G401.6 (cell line): ENCODE measurements at regions not wholly inside any gene's neighbourhood (a gene's known extent, or its start where the extent isn't known, plus 50 kb on each side); places are given as distances from the start of the nearest gene placed in this dataset.

ENCODE experiments used
- FAIRE-seq: peaks from 2 replicates; lab custom pipeline; 2012; peaks lifted over from hg19 to GRCh38; lab: Jason Lieb, UNC

DNA sequence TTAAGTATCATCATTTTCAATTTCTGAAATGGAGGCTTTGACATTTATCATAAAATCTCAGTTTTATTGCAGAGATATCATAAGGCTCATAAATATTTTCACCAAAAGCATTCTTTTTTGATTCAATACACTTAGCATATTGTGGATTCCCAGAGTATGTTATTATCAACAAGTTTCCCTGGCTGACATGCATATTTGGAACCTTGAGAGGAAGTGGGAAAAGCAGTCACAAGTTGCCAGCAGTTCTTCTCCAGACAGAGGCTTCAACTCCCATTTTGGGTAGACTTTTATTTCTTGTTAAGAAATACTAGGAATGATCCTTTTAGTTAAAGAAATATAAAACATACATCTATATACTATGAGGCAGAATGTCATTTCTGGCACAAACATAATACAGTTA, 236.5 kb downstream of the ASXL3 start:
- no peak for FAIRE-seq

DNA sequence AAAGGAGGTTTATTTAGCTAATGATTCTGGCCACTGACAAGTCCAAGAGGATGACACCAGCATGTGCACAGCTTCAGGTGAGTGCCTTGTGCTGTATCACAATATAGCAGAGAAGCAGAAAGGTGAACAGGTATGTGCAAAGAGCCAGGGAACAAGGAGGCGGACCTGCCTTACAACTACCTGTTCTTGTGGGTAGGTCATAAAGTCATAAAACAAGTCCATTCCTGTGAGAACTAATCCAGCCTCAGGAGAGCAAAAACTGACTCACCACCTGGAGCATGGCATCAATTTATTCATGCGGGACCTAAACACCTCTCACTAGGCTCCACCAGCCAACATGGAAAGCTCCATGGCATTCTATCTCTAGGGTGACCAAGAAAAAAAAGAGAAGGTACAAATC, 234.2 kb downstream of the ASXL3 start:
- FAIRE-seq = no peak

GRCh38 chr18:33805592-33805991, 227.6 kb downstream of the ASXL3 start:
- FAIRE-seq = no peak

GRCh38 chr18:33804258-33804657, 226.2 kb downstream of the ASXL3 start:
- FAIRE-seq = no peak

DNA sequence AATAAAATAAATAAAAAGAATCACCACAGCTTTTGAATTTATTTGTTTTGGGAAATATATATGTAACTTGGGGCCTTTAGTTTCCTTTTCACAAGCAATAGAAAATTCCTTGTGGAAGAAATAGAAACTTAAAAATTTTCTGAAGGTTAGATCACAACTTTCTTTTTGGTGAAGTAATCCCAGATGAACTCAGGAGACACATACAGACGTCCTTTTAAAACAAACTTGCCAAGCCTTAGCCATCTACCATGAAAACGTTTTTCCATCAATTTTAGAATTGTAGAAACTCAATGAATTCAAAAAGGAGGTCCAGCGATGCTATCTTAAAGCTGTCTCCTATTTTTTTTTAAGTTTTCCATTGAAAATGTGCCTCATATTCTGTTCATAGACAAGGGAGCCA, 225.6 kb downstream of the ASXL3 start:
- no peak for FAIRE-seq

GRCh38 chr18:33802955-33803354, 224.9 kb downstream of the ASXL3 start:
- FAIRE-seq = no peak
